Tibial nerve (tissue), 4 donors: ENCODE measurements at regions not wholly inside any gene's neighbourhood (a gene's known extent, or its start where the extent isn't known, plus 50 kb on each side); places are given as distances from the start of the nearest gene placed in this dataset.

Experiments
- DNase-seq, 2 donors: peaks; one replicate each; pipeline ENCODE4 v3.0.0-alpha.2; 2019; ENCODE audit warnings: low spot score in 2 of 2
- H3K27ac ChIP-seq, 4 donors: fragments of 200-600 bp; sonication (generic) in 3 of 4; one replicate each; pipeline ENCODE4 v1.5.1; 2017 to 2019; ENCODE audit warnings: mild to moderate bottlenecking in 1 of 4
- H3K27me3 ChIP-seq, 2 donors: fragments of 200-600 bp; sonication (generic) in 1 of 2; one replicate each; pipeline versions ENCODE4 v1.5.1 to v1.6.0; 2017 to 2019
- H3K36me3 ChIP-seq, 3 donors: fragments of 200-600 bp; sonication (generic); one replicate each; pipeline ENCODE4 v1.5.1; 2018 to 2019
- H3K4me1 ChIP-seq, 4 donors: fragments of 200-600 bp; sonication (generic) in 3 of 4; one replicate each; pipeline ENCODE4 v1.5.1; 2017 to 2019
- H3K4me3 ChIP-seq, 4 donors: fragments of 200-600 bp; sonication (generic) in 3 of 4; one replicate each; pipeline ENCODE4 v1.5.1; 2017 to 2019; ENCODE audit warnings: mild to moderate bottlenecking in 1 of 4, moderate library complexity in 1 of 4
- H3K9me3 ChIP-seq, 4 donors: fragments of 200-600 bp; sonication (generic) in 3 of 4; one replicate each; pipeline ENCODE4 v1.5.1; 2017 to 2019
- CTCF ChIP-seq, 5 experiments: fragments of 200-600 bp in 3 of 5; fragments of 450-650 bp in 2 of 5; sonication (generic) in 3 of 5; IDR thresholded peaks; one replicate each; pipeline ENCODE4 v1.5.1; 2016 to 2019; ENCODE audit warnings: antibody characterized with exemption in 5 of 5, mild to moderate bottlenecking in 3 of 5, moderate library complexity in 2 of 5
- EP300 ChIP-seq, 2 donors: sonication (generic); formaldehyde crosslinking; IDR thresholded peaks; one replicate each; pipeline ENCODE4 v1.6.1; 2017; ENCODE audit warnings: antibody characterized with exemption in 2 of 2, mild to moderate bottlenecking in 1 of 2
- POLR2A ChIP-seq, 2 donors: fragments of 450-650 bp; IDR thresholded peaks; one replicate each; pipeline ENCODE4 v1.6.1; 2017; ENCODE audit warnings: antibody characterized with exemption in 2 of 2, mild to moderate bottlenecking in 2 of 2, moderate library complexity in 2 of 2
- WGBS, 2 donors: methylation state at CpG; one replicate each; pipeline ENCODE4 v1.1.5; 2018; 5-methylcytosine and 5-hydroxymethylcytosine counted together

GRCh38 chr11:27864091-27864491, 163.8 kb upstream of the BDNF start:
- TF ChIP-seq POLR2A (IDR thresholded peaks at IDR 0.05) = no peak
- no peak for TF ChIP-seq EP300 (IDR thresholded peaks at IDR 0.05)
- TF ChIP-seq CTCF (IDR thresholded peaks at IDR 0.05) = no peak
- H3K9me3 ChIP-seq = no peaks in the 10 kb centered on the region
- 28 to 31% methylated on average over 4 of the region's 4 CpGs for WGBS, 2 donors

GRCh38 chr11:27863637-27864036, 163.4 kb upstream of the BDNF start:
- no peak for DNase-seq
- WGBS, 2 donors = 68 to 69% methylated on average over 2 of the region's 2 CpGs
- Histone ChIP-seq H3K27ac (no peak overlapping the region), H3K4me1 (no peaks in the 10 kb centered on the region), H3K36me3 (no peaks in the 10 kb centered on the region), H3K4me3 (no peak overlapping the region), H3K9me3 (no peaks in the 10 kb centered on the region), H3K27me3 (no peaks in the 10 kb centered on the region)
- no peak for TF ChIP-seq CTCF (IDR thresholded peaks at IDR 0.05)
- no peak for TF ChIP-seq EP300 (IDR thresholded peaks at IDR 0.05)
- no peak for TF ChIP-seq POLR2A (IDR thresholded peaks at IDR 0.05)

More at GRCh38 chr11:27864091-27864491, 163.8 kb upstream of the BDNF start:
- no peaks in the 10 kb centered on the region for H3K27me3 ChIP-seq
- no peaks in the 10 kb centered on the region for H3K36me3 ChIP-seq
- H3K4me3 ChIP-seq = no peak overlapping the region
- DNase-seq = no peak
- no peak overlapping the region for H3K27ac ChIP-seq
- H3K4me1 ChIP-seq = no peaks in the 10 kb centered on the region

GRCh38 chr11:27861706-27862430, 161.6 kb upstream of the BDNF start:
- Histone ChIP-seq H3K27me3 (no peaks in the 10 kb centered on the region), H3K4me3 (no peak overlapping the region), H3K27ac (no peak overlapping the region), H3K9me3 (no peaks in the 10 kb centered on the region), H3K36me3 (no peaks in the 10 kb centered on the region), H3K4me1 (no peaks in the 10 kb centered on the region)
- 52 to 58% methylated on average over 4 of the region's 4 CpGs for WGBS, 2 donors
- DNase-seq = no peak
- no peak for TF ChIP-seq POLR2A (IDR thresholded peaks at IDR 0.05)
- no peak for TF ChIP-seq CTCF (IDR thresholded peaks at IDR 0.05)
- TF ChIP-seq EP300 (IDR thresholded peaks at IDR 0.05) = no peak

- no peak overlapping the region for H3K4me3 ChIP-seq
- no peaks in the 10 kb centered on the region for H3K27me3 ChIP-seq
- no peaks in the 10 kb centered on the region for H3K9me3 ChIP-seq
- DNase-seq = no peak
- 66 to 71% methylated on average over 2 of the region's 2 CpGs for WGBS, 2 donors
- no peaks in the 10 kb centered on the region for H3K36me3 ChIP-seq
- H3K27ac ChIP-seq = no peak overlapping the region
- TF ChIP-seq POLR2A (IDR thresholded peaks at IDR 0.05) (no peak), EP300 (IDR thresholded peaks at IDR 0.05) (no peak), CTCF (IDR thresholded peaks at IDR 0.05) (no peak)
- H3K4me1 ChIP-seq = no peaks in the 10 kb centered on the region
Observed at GRCh38 chr11:27860811-27861210, 160.6 kb upstream of the BDNF start.

GRCh38 chr11:27858866-27859265, 158.6 kb upstream of the BDNF start:
- WGBS, 2 donors = 84 to 92% methylated on average over 3 of the region's 3 CpGs
- TF ChIP-seq CTCF (IDR thresholded peaks at IDR 0.05) (no peak), EP300 (IDR thresholded peaks at IDR 0.05) (no peak), POLR2A (IDR thresholded peaks at IDR 0.05) (no peak)
- Histone ChIP-seq H3K36me3 (no peaks in the 10 kb centered on the region), H3K27ac (no peak overlapping the region), H3K4me3 (no peak overlapping the region), H3K9me3 (no peaks in the 10 kb centered on the region), H3K27me3 (no peaks in the 10 kb centered on the region), H3K4me1 (no peaks in the 10 kb centered on the region)
- DNase-seq = no peak
